ENCODE measurements at regions not wholly inside any gene's neighbourhood (a gene's known extent, or its start where the extent isn't known, plus 50 kb on each side); places are given as distances from the start of the nearest gene placed in this dataset.
"Not testable (repeated sequence)": the region's sequence is repeated elsewhere in the genome, so short reads cannot be mapped to it uniquely, and the experiment has no call there.

GRCh38 chr4:141347684-141348083, 127.0 kb downstream of the ZNF330 start:
- no peak for DNase-seq

GRCh38 chr4:141348125-141348524, 127.4 kb downstream of the ZNF330 start:
- no peak for DNase-seq

- no peak for DNase-seq
These were observed 127.9 kb downstream of the ZNF330 start for GRCh38 chr4:141348573-141348972.

- DNase-seq: no peak
These were observed 128.5 kb downstream of the ZNF330 start for GRCh38 chr4:141349236-141349635.

GRCh38 chr4:141350122-141350905, 129.6 kb downstream of the ZNF330 start:
- peak; percentile 71 for DNase-seq

GRCh38 chr4:141352331-141352730, 131.6 kb downstream of the ZNF330 start:
- no peak for DNase-seq

- DNase-seq: peak; percentile 32
These were observed 132.3 kb downstream of the ZNF330 start for GRCh38 chr4:141352909-141353525.

GRCh38 chr4:141356321-141356962, 135.7 kb downstream of the ZNF330 start:
- no peak for DNase-seq

GRCh38 chr4:141356963-141357335, 136.3 kb downstream of the ZNF330 start:
- no peak for DNase-seq

- DNase-seq: not testable (repeated sequence)
These were observed 147.5 kb downstream of the ZNF330 start for GRCh38 chr4:141368241-141368640.

GRCh38 chr4:141371206-141371605, 150.5 kb downstream of the ZNF330 start:
- DNase-seq: no peak

- DNase-seq: no peak
These were observed 155.2 kb downstream of the ZNF330 start for GRCh38 chr4:141375855-141376254.

GRCh38 chr4:141376769-141377168, 156.1 kb downstream of the ZNF330 start:
- no peak for DNase-seq

- DNase-seq: no peak
These were observed 166.6 kb downstream of the ZNF330 start for GRCh38 chr4:141387299-141387698.

- no peak for DNase-seq
These were observed 167.8 kb downstream of the ZNF330 start for GRCh38 chr4:141388481-141388880.

- no peak for DNase-seq
These were observed 169.0 kb downstream of the ZNF330 start for GRCh38 chr4:141389649-141390048.

GRCh38 chr4:141390571-141390970, 169.9 kb downstream of the ZNF330 start:
- DNase-seq: no peak

- no peak for DNase-seq
These were observed 170.6 kb downstream of the ZNF330 start for GRCh38 chr4:141391293-141391692.

- DNase-seq: no peak
These were observed 171.1 kb downstream of the ZNF330 start for GRCh38 chr4:141391771-141392170.

GRCh38 chr4:141395246-141395830, 174.6 kb downstream of the ZNF330 start:
- no peak for DNase-seq

- no peak for DNase-seq
These were observed 175.2 kb downstream of the ZNF330 start for GRCh38 chr4:141395919-141396318.

GRCh38 chr4:141402712-141403111, 182.0 kb downstream of the ZNF330 start:
- no peak for DNase-seq

- no peak for DNase-seq
These were observed 183.1 kb downstream of the ZNF330 start for GRCh38 chr4:141403782-141404181.

- no peak for DNase-seq
These were observed 185.5 kb downstream of the ZNF330 start for GRCh38 chr4:141406237-141406636.
